Neural cell (in vitro differentiated cells): ENCODE measurements at regions not wholly inside any gene's neighbourhood (a gene's known extent, or its start where the extent isn't known, plus 50 kb on each side); places are given as distances from the start of the nearest gene placed in this dataset.

ENCODE experiments used
- H2AFZ ChIP-seq: fragments of 200-600, 300-800 bp; sonication (generic), shearing (Covaris generic); 2 replicates; pipeline ENCODE4 v1.6.0; 2014; ENCODE audit warnings: low read depth, mild to moderate bottlenecking, antibody characterized with exemption, low read length, moderate library complexity
- H3F3A ChIP-seq: fragments of 200-600 bp; shearing (Covaris generic); 2 replicates; pipeline ENCODE4 v1.6.1; 2016; ENCODE audit warnings: mild to moderate bottlenecking, moderate library complexity, mixed read lengths, antibody characterized with exemption, low read length; ENCODE audit not compliant: insufficient read depth, poor library complexity, severe bottlenecking
- H3K27ac ChIP-seq: fragments of 200-600, 300-800 bp; sonication (generic), shearing (Covaris generic); 2 replicates; pipeline ENCODE4 v1.5.1; 2014; ENCODE audit warnings: mild to moderate bottlenecking, low read length, moderate library complexity
- H3K27me3 ChIP-seq: fragments of 300-800, 200-600 bp; sonication (generic), shearing (Covaris generic); 2 replicates; pipeline ENCODE4 v1.6.0; 2014; ENCODE audit warnings: mild to moderate bottlenecking, low read depth, low read length, moderate library complexity; ENCODE audit not compliant: insufficient read depth
- H3K36me3 ChIP-seq: fragments of 300-800, 200-600 bp; sonication (generic), shearing (Covaris generic); 2 replicates; pipeline ENCODE4 v1.5.1; 2014; ENCODE audit warnings: mild to moderate bottlenecking, antibody characterized with exemption, low read length, moderate library complexity; ENCODE audit not compliant: insufficient read depth
- H3K4me2 ChIP-seq: fragments of 300-800, 200-600 bp; sonication (generic), shearing (Covaris generic); 2 replicates; pipeline ENCODE4 v1.6.0; 2014; ENCODE audit warnings: mild to moderate bottlenecking, low read length
- H3K4me3 ChIP-seq: fragments of 300-800, 200-600 bp; sonication (generic), shearing (Covaris generic); 2 replicates; pipeline ENCODE4 v1.5.1; 2014; ENCODE audit warnings: mild to moderate bottlenecking, low read length, moderate library complexity
- H3K79me2 ChIP-seq: fragments of 200-600 bp; shearing (Covaris generic); replicated peaks from 2 replicates; pipeline ENCODE4 v1.6.0; 2014; ENCODE audit warnings: mild to moderate bottlenecking, low read length, moderate library complexity; ENCODE audit not compliant: insufficient read depth
- H3K9ac ChIP-seq: fragments of 300-800, 200-600 bp; sonication (generic), shearing (Covaris generic); 2 replicates; pipeline ENCODE4 v1.6.1; 2016; ENCODE audit warnings: mild to moderate bottlenecking, low read length, mixed read lengths
- H3K9me2 ChIP-seq: fragments of 200-600 bp; shearing (Covaris generic); 2 replicates; pipeline ENCODE4 v1.6.1; 2016; ENCODE audit warnings: mild to moderate bottlenecking, low read length, mixed read lengths; ENCODE audit not compliant: insufficient read depth
- H3K9me3 ChIP-seq: fragments of 200-600, 300-800 bp; sonication (generic), shearing (Covaris generic); 2 replicates; pipeline ENCODE4 v1.6.1; 2016; ENCODE audit warnings: mild to moderate bottlenecking, mixed run types, low read length, moderate library complexity, mixed read lengths
- H4K20me1 ChIP-seq: fragments of 200-600 bp; shearing (Covaris generic); 2 replicates; pipeline ENCODE4 v1.6.1; 2016; ENCODE audit warnings: mild to moderate bottlenecking, mixed run types; ENCODE audit not compliant: insufficient read depth
- EP300 ChIP-seq: fragments of 450-650 bp; conservative IDR thresholded peaks from 2 replicates; pipeline ENCODE4 v1.6.1; 2014; ENCODE audit warnings: antibody characterized with exemption, mild to moderate bottlenecking, moderate library complexity; ENCODE audit not compliant: poor library complexity, severe bottlenecking
- EZH2 ChIP-seq: fragments of 200-600, 300-800 bp; shearing (Covaris generic), sonication (generic); IDR thresholded peaks from 2 replicates; pipeline ENCODE4 v1.6.1; 2014; ENCODE audit warnings: antibody characterized with exemption, low read length, borderline replicate concordance, mild to moderate bottlenecking; ENCODE audit not compliant: insufficient read depth, poor library complexity, severe bottlenecking
- MXI1 ChIP-seq: fragments of 450-650 bp; conservative IDR thresholded peaks from 2 replicates; pipeline ENCODE4 v1.6.1; 2014; ENCODE audit warnings: antibody characterized with exemption, mild to moderate bottlenecking; ENCODE audit not compliant: poor library complexity, severe bottlenecking
- POLR2AphosphoS5 ChIP-seq: IDR thresholded peaks from 2 replicates; pipeline ENCODE4 v1.6.1; 2012
- RAD21 ChIP-seq: fragments of 450-650 bp; conservative IDR thresholded peaks from 2 replicates; pipeline ENCODE4 v1.6.1; 2014; ENCODE audit warnings: antibody characterized with exemption, mild to moderate bottlenecking, moderate library complexity
- SMC3 ChIP-seq: fragments of 450-650 bp; conservative IDR thresholded peaks from 2 replicates; pipeline ENCODE4 v1.6.1; 2014; ENCODE audit warnings: antibody characterized with exemption, mild to moderate bottlenecking, moderate library complexity; ENCODE audit not compliant: poor library complexity
- TAF1 ChIP-seq: IDR thresholded peaks from 2 replicates; pipeline ENCODE4 v1.6.1; 2012; ENCODE audit warnings: low read depth
- TF ChIP-seq, protein P1 (sequence below): fragments of 450-650 bp; IDR thresholded peaks from 2 replicates; pipeline ENCODE4 v1.5.1; 2014; ENCODE audit warnings: antibody characterized with exemption, mild to moderate bottlenecking, moderate library complexity; ENCODE audit not compliant: poor library complexity, severe bottlenecking
- TF ChIP-seq, protein P2 (sequence below): IDR thresholded peaks from 2 replicates; pipeline ENCODE4 v1.6.1; 2012; ENCODE audit warnings: borderline replicate concordance

DNA sequence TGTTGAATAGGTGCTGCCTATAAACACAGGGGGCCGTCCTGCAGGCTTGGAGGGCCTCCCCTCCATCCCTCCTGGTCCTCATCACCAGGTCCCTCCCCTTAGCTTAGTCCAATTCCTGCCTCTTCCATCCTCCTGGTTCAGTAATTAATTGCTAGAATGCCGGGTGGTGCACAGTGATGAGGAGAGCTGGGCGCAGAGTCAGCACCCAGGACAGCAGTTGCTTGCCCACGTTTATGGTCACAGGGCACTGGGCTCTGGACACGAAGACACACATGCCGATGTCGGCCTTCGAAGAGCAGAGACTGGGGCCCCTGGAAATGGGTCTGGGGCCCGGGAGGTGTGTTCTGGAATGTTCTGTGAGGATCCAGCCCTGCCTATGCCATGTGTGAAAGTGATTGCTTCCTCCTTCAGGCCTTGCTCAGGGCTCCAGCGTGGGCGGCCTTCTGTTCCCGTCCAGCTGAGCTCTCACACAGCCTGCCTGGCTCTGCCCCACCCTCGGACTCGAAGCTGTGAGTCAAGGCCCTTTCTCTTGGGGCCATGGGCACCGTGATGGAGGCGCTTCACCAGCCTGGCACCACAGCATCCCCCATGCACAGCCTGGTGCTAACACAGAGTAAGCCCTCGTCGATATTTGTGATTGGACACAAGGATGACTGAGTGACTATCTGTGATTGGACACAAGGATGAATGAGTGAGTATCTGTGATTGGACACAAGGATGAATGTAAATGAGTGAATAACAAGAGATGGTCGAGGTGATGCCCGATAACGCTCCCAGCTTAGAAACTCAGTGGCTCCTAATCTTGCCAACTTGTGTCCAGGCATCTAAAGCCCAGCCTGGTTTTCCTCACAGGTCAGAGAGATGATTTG lies 884.7 kb downstream of the BRD1 start:
- H3K9me3 ChIP-seq, result no peaks in the 10 kb centered on the region

DNA sequence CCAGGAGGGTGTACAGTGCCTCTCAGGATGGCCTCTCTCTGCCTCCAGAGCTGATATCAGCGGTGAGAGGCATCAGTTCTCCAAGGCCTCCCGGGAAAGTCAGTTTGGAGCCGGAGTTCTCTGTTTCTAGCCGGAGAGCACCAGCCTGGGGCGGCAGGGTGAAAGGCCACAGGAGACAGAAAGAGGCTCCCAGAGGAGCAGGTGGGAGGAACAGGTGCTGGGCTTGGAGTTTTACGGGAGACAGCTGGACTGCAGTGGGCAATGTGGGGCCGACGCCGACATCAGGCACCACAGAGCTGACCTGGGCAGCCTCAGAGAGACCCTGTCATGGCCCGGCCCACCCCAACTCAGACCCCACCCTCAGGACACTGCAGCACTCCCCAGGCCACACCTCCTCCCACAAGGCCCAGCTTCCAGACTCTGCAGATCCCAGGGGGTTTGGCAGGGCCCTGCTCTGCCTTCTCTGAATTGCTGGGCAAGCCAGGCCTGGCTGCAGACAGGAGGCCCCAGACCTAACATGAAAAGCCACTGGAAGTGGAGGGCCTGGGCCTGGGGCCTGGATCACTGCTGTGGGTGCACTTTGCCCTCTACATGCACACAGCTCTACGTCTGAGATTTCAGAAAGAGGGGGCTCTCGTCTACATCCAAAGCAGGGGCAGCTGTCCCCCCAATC lies 885.6 kb downstream of the BRD1 start:
- no peaks in the 10 kb centered on the region for H3K79me2 ChIP-seq
- H3K27ac ChIP-seq, result no peak overlapping the region
- TF ChIP-seq RAD21 (no peak), EP300 (no peak), SMC3 (no peak), MXI1 (no peak), EZH2 (no peak), POLR2AphosphoS5 (no peak), TAF1 (no peak)
- TF ChIP-seq, protein P1, sequence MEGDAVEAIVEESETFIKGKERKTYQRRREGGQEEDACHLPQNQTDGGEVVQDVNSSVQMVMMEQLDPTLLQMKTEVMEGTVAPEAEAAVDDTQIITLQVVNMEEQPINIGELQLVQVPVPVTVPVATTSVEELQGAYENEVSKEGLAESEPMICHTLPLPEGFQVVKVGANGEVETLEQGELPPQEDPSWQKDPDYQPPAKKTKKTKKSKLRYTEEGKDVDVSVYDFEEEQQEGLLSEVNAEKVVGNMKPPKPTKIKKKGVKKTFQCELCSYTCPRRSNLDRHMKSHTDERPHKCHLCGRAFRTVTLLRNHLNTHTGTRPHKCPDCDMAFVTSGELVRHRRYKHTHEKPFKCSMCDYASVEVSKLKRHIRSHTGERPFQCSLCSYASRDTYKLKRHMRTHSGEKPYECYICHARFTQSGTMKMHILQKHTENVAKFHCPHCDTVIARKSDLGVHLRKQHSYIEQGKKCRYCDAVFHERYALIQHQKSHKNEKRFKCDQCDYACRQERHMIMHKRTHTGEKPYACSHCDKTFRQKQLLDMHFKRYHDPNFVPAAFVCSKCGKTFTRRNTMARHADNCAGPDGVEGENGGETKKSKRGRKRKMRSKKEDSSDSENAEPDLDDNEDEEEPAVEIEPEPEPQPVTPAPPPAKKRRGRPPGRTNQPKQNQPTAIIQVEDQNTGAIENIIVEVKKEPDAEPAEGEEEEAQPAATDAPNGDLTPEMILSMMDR, result no peak
- TF ChIP-seq, protein P2, sequence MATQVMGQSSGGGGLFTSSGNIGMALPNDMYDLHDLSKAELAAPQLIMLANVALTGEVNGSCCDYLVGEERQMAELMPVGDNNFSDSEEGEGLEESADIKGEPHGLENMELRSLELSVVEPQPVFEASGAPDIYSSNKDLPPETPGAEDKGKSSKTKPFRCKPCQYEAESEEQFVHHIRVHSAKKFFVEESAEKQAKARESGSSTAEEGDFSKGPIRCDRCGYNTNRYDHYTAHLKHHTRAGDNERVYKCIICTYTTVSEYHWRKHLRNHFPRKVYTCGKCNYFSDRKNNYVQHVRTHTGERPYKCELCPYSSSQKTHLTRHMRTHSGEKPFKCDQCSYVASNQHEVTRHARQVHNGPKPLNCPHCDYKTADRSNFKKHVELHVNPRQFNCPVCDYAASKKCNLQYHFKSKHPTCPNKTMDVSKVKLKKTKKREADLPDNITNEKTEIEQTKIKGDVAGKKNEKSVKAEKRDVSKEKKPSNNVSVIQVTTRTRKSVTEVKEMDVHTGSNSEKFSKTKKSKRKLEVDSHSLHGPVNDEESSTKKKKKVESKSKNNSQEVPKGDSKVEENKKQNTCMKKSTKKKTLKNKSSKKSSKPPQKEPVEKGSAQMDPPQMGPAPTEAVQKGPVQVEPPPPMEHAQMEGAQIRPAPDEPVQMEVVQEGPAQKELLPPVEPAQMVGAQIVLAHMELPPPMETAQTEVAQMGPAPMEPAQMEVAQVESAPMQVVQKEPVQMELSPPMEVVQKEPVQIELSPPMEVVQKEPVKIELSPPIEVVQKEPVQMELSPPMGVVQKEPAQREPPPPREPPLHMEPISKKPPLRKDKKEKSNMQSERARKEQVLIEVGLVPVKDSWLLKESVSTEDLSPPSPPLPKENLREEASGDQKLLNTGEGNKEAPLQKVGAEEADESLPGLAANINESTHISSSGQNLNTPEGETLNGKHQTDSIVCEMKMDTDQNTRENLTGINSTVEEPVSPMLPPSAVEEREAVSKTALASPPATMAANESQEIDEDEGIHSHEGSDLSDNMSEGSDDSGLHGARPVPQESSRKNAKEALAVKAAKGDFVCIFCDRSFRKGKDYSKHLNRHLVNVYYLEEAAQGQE, result no peak

More for the DNA sequence above, 884.7 kb downstream of the BRD1 start:
- no peak for TF ChIP-seq SMC3
- TF ChIP-seq EZH2, result no peak
- no peak for TF ChIP-seq POLR2AphosphoS5
- no peak for TF ChIP-seq EP300
- no peak for TF ChIP-seq TAF1
- H3K9ac ChIP-seq, result no peak overlapping the region
- no peaks in the 10 kb centered on the region for H4K20me1 ChIP-seq
- no peaks in the 10 kb centered on the region for H3K27me3 ChIP-seq
- no peak overlapping the region for H3K4me2 ChIP-seq
- no peak overlapping the region for H3K27ac ChIP-seq
- H3F3A ChIP-seq, result no peaks in the 10 kb centered on the region
- no peaks in the 10 kb centered on the region for H3K36me3 ChIP-seq
- H2AFZ ChIP-seq, result no peak overlapping the region
- no peaks in the 10 kb centered on the region for H3K79me2 ChIP-seq
- no peak overlapping the region for H3K4me3 ChIP-seq
- no peaks in the 10 kb centered on the region for H3K9me2 ChIP-seq

More for the DNA sequence above, 885.6 kb downstream of the BRD1 start:
- no peak overlapping the region for H3K4me3 ChIP-seq
- no peaks in the 10 kb centered on the region for H3K9me2 ChIP-seq
- no peaks in the 10 kb centered on the region for H3K36me3 ChIP-seq
- no peaks in the 10 kb centered on the region for H3K9me3 ChIP-seq
- no peak overlapping the region for H2AFZ ChIP-seq
- H3K9ac ChIP-seq, result no peak overlapping the region
- no peaks in the 10 kb centered on the region for H3K27me3 ChIP-seq
- no peaks in the 10 kb centered on the region for H3F3A ChIP-seq
- no peak overlapping the region for H3K4me2 ChIP-seq
- no peaks in the 10 kb centered on the region for H4K20me1 ChIP-seq
